ENCODE measurements at regions not wholly inside any gene's neighbourhood (a gene's known extent, or its start where the extent isn't known, plus 50 kb on each side); places are given as distances from the start of the nearest gene placed in this dataset.
"Not testable (repeated sequence)": the region's sequence is repeated elsewhere in the genome, so short reads cannot be mapped to it uniquely, and the experiment has no call there.

DNA sequence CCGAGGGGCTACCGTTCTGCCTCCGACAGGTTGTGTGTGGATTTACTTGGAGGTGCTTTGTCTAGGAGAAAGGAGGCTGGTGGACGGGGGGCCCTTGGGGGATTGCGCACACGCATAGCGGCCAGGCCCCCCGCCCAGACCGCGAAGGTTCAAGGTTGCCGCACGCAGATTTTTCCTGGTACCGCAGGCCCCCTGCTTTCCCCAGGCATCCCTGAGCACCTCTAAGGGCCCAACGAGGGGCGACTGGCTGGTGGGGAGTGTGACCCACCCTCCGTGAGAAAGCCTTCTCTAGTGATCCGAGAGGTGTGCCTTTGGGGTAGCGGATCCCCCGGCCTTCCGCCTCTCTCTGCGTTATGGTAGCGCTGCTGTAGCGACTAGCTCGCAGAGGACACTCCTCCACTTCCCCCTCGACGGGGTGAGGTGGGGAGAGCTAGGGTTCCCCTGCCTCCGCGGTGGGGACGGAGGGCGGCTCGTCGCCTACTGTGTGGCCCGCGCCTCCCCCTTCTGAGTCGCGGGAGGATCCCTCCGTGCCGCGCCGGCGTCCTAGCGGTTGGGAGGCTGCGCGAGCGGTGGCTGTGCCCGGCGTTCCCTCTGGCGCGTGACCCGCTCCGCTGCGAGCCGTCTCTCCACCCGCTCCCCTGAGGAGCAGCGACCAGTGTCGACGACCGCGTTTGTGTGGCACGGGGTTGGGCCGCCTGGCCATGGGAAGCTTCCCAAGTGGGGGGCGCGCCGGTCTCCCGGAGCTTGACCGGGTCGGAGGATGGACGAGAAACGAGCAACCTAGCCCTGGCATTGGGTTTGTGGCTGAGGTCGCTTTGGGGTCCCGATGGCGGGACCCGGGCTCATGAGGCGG lies 3900.0 kb upstream of the OR11H1 start:
- H3K27ac Mint-ChIP-seq = no peak overlapping the region

DNA sequence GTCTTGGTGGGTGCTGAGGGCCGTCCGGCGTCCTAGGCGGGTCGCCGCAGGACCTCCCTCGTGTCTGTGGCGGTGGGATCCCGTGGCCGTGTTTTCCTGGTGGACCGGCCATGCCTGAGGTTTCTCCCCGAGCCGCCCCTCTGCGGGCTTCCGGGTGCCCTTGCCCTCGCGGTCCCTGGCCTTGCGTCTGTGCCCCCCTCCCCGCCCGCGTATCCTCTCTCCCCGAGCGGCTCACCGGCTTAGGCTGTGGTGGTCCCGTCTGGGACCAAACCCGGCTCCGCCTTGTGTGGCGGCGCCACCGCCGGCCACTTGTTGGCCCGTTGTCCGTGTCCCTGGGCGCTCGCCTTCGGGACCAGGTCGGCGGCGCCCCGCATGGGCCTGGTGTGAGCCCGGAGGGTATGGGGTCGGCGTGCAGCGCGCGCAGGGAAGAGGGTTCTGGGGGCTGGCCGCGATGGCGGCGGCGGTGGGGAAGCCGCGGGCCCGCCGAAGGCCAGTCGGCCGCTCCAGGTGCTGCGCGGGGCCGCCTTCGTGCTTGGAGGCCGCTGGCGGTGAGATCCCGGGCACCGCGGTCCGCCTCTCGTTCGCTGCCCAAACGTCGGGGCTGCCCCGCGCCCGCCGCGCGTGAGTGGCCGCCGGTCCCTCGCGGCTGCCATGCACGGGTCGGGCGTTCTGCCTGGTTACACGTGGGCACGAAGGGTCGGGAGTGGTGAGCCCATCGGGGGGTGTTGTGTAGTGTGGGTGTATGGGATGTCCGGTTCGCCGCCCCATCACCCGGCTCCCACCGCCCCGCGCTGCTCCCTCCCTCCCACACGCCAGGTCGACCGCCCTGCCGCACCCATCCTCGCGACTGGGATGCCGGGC lies 3899.1 kb upstream of the OR11H1 start:
- no peaks in the 10 kb centered on the region for H3K4me1 ChIP-seq (ENCODE audit: control insufficient read depth, insufficient read depth, low read length, poor library complexity, severe bottlenecking)
- H3K27ac Mint-ChIP-seq = no peak overlapping the region
- no peak overlapping the region for H3K4me3 Mint-ChIP-seq
- peaks cover 6% of the 10 kb centered on the region for H3K36me3 Mint-ChIP-seq
- no peaks in the 10 kb centered on the region for H3K36me3 ChIP-seq (ENCODE audit: control insufficient read depth, insufficient read depth, low read length)
- no peaks in the 10 kb centered on the region for H3K27me3 ChIP-seq (ENCODE audit: control insufficient read depth, insufficient read depth, low read length)
- ATAC-seq (ENCODE audit: low read depth in 2 of 2) (no peak), DNase-seq (no peak)
- H3K27me3 Mint-ChIP-seq = no peaks in the 10 kb centered on the region
- peaks cover 1 to 47% (median 19%) of the 10 kb centered on the region in 7 donors for H3K9me3 Mint-ChIP-seq
- no peak overlapping the region for H3K4me3 ChIP-seq (ENCODE audit: low read depth, low read length)
- no peaks in the 10 kb centered on the region for H3K4me1 Mint-ChIP-seq
- H3K27ac ChIP-seq (ENCODE audit: insufficient read depth, low read length, poor library complexity, severe bottlenecking) = no peak overlapping the region
- H3K9me3 ChIP-seq (ENCODE audit: control insufficient read depth in 2 of 2, low read length in 2 of 2) = peaks cover 12 to 58% of the 10 kb centered on the region in 2 experiments

More for the DNA sequence above, 3900.0 kb upstream of the OR11H1 start:
- H3K27ac ChIP-seq (ENCODE audit: insufficient read depth, low read length, poor library complexity, severe bottlenecking) = no peak overlapping the region
- Mint-ChIP-seq H3K9me3 (peaks cover 4 to 55% (median 19%) of the 10 kb centered on the region in 7 donors), H3K4me1 (no peaks in the 10 kb centered on the region), H3K36me3 (peaks cover 6% of the 10 kb centered on the region), H3K4me3 (no peak overlapping the region), H3K27me3 (no peaks in the 10 kb centered on the region)
- DNase-seq (no peak), ATAC-seq (ENCODE audit: low read depth in 2 of 2) (no peak)
- no peaks in the 10 kb centered on the region for H3K4me1 ChIP-seq (ENCODE audit: control insufficient read depth, insufficient read depth, low read length, poor library complexity, severe bottlenecking)
- peaks cover 12 to 58% of the 10 kb centered on the region in 2 experiments for H3K9me3 ChIP-seq (ENCODE audit: control insufficient read depth in 2 of 2, low read length in 2 of 2)
- H3K4me3 ChIP-seq (ENCODE audit: low read depth, low read length) = no peak overlapping the region
- no peaks in the 10 kb centered on the region for H3K36me3 ChIP-seq (ENCODE audit: control insufficient read depth, insufficient read depth, low read length)
- H3K27me3 ChIP-seq (ENCODE audit: control insufficient read depth, insufficient read depth, low read length) = no peaks in the 10 kb centered on the region

DNA sequence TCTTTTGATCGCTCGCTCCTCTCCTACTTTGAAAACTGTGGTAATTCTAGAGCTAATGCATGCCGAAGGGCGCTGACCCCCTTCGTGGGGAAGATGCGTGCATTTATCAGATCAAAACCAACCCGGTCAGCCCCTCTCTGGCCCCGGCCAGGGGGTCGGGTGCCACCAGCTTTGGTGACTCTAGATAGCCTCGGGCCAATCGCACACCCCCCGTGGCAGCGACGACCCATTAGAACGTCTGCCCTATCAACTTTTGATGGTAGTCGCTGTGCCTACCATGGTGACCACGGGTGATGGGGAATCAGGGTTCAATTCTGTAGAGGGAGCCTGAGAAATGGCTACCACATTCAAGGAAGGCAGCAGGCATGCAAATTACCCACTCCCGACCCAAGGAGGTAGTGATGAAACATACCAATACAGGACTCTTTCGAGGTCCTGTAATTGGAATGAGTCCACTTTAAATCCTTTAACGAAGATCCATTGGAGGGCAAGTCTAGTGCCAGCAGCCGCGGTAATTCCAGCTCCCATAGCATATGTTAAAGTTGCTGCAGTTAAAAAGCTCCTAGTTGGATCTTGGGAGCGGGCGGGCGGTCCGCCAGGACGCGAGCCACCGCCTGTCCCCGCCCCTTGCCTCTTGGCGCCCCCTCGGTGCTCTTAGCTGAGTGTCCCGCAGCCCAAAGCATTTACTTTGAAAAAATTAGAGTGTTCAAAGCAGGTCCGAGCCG lies 3898.2 kb upstream of the OR11H1 start:
- Mint-ChIP-seq H3K9me3 (peaks cover 0 to 39% (median 13%) of the 10 kb centered on the region in 7 donors), H3K27me3 (no peaks in the 10 kb centered on the region), H3K36me3 (peaks cover 6% of the 10 kb centered on the region), H3K27ac (no peak overlapping the region), H3K4me3 (no peak overlapping the region), H3K4me1 (no peaks in the 10 kb centered on the region)
- no peak for ATAC-seq (ENCODE audit: low read depth in 2 of 2)
- H3K36me3 ChIP-seq (ENCODE audit: control insufficient read depth, insufficient read depth, low read length) = no peaks in the 10 kb centered on the region
- no peaks in the 10 kb centered on the region for H3K4me1 ChIP-seq (ENCODE audit: control insufficient read depth, insufficient read depth, low read length, poor library complexity, severe bottlenecking)
- DNase-seq = no peak
- no peak overlapping the region for H3K4me3 ChIP-seq (ENCODE audit: low read depth, low read length)
- no peak overlapping the region for H3K27ac ChIP-seq (ENCODE audit: insufficient read depth, low read length, poor library complexity, severe bottlenecking)
- H3K9me3 ChIP-seq (ENCODE audit: control insufficient read depth in 2 of 2, low read length in 2 of 2) = peaks cover 7 to 57% of the 10 kb centered on the region in 2 experiments
- no peaks in the 10 kb centered on the region for H3K27me3 ChIP-seq (ENCODE audit: control insufficient read depth, insufficient read depth, low read length)

DNA sequence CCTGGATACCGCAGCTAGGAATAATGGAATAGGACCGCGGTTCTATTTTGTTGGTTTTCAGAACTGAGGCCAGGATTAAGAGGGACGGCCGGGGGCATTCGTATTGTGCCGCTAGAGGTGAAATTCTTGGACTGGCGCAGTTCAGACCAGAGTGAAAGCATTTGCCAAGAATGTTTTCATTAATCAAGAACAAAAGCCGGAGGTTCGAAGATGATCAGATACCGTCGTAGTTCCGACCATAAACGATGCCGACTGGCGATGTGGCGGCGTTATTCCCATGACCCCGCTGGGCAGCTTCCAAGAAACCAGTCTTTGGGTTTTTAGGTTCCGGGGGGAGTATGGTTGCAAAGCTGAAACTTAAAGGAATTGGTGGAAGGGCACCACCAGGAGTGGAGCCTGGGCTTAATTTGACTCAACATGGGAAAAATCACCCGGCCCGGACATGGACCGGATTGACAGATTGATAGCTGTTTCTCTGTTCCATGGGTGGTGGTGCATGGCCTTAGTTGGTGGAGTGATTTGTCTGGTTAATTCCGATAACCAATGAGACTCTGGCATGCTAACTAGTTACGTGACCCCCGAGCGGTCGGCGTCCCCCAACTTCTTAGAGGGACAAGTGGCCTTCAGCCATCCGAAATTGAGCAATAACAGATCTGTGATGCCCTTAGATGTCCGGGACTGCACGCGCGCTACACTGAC lies 3897.5 kb upstream of the OR11H1 start:
- H3K4me1 Mint-ChIP-seq; H3K27ac Mint-ChIP-seq; H3K27ac ChIP-seq (ENCODE audit: insufficient read depth, low read length, poor library complexity, severe bottlenecking); H3K4me1 ChIP-seq (ENCODE audit: control insufficient read depth, insufficient read depth, low read length, poor library complexity, severe bottlenecking); ATAC-seq (ENCODE audit: low read depth in 2 of 2); H3K4me3 Mint-ChIP-seq; H3K27me3 Mint-ChIP-seq; H3K36me3 ChIP-seq (ENCODE audit: control insufficient read depth, insufficient read depth, low read length); H3K27me3 ChIP-seq (ENCODE audit: control insufficient read depth, insufficient read depth, low read length); DNase-seq; H3K4me3 ChIP-seq (ENCODE audit: low read depth, low read length); H3K36me3 Mint-ChIP-seq: not testable (repeated sequence)
- H3K9me3 Mint-ChIP-seq = peaks cover 0 to 32% (median 13%) of the 10 kb centered on the region in 7 donors
- H3K9me3 ChIP-seq (ENCODE audit: control insufficient read depth in 2 of 2, low read length in 2 of 2) = peaks cover 7 to 50% of the 10 kb centered on the region in 2 experiments
